ENCODE measurements at regions not wholly inside any gene's neighbourhood (a gene's known extent, or its start where the extent isn't known, plus 50 kb on each side); places are given as distances from the start of the nearest gene placed in this dataset.

DNA sequence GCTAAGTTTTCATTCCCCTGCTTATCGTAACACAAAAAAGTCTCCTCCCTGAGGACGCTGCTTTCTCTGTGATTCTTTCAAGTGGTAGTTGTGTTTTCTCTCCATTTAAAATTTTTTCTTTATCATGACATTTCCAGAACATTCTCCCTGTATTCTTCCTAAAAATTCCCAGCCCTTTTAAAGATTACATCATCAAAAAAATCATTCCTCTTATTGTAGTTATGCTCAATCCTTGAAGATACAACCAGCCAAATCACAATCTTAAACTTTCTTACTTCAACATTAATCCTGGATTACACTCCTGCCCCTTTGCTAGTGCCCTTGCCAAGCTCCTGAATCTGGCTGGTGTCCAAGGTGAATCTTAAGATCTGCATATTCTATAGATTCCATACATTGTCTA lies 163.7 kb upstream of the CBLB start:
- DNase-seq (ENCODE audit: low spot score) (no peak), ATAC-seq (ENCODE audit: insufficient number of reproducible peaks, low FRiP score, low read depth) (no peak)
- H3K9me3 ChIP-seq = no peaks in the 10 kb centered on the region
- no peak overlapping the region for H3K27ac ChIP-seq
- H3K4me1 ChIP-seq (ENCODE audit: control insufficient read depth in 1 of 2, low read depth in 2 of 2) = no peaks in the 10 kb centered on the region
- TF ChIP-seq, protein P1, sequence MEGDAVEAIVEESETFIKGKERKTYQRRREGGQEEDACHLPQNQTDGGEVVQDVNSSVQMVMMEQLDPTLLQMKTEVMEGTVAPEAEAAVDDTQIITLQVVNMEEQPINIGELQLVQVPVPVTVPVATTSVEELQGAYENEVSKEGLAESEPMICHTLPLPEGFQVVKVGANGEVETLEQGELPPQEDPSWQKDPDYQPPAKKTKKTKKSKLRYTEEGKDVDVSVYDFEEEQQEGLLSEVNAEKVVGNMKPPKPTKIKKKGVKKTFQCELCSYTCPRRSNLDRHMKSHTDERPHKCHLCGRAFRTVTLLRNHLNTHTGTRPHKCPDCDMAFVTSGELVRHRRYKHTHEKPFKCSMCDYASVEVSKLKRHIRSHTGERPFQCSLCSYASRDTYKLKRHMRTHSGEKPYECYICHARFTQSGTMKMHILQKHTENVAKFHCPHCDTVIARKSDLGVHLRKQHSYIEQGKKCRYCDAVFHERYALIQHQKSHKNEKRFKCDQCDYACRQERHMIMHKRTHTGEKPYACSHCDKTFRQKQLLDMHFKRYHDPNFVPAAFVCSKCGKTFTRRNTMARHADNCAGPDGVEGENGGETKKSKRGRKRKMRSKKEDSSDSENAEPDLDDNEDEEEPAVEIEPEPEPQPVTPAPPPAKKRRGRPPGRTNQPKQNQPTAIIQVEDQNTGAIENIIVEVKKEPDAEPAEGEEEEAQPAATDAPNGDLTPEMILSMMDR (IDR thresholded peaks at IDR 0.05) = no peak
- H3K4me3 ChIP-seq = no peak overlapping the region
- no peaks in the 10 kb centered on the region for H3K36me3 ChIP-seq
- no peaks in the 10 kb centered on the region for H3K27me3 ChIP-seq (replicated peaks; ENCODE audit: insufficient read depth)

DNA sequence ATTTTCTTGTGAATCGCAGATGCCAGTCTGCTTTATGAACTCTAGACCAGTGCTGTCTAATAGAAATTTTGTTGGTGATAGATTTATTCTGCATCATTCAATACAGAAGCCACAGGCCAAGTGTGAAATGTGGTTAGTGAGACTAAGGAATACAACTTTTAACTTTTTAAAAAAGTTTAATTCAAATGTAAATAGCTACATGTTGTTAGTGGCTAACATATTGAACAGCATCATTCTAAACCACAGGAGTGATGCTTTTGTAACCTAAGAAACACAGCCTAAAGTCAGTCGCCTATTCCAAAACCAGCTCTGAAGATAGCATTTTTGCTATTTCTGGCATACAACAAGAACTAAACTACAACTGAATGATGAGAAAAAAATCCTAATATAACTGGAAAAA lies 164.8 kb upstream of the CBLB start:
- H3K27me3 ChIP-seq (replicated peaks; ENCODE audit: insufficient read depth) = no peaks in the 10 kb centered on the region
- no peak overlapping the region for H3K27ac ChIP-seq
- TF ChIP-seq, protein P1 (IDR thresholded peaks at IDR 0.05) = no peak
- no peaks in the 10 kb centered on the region for H3K36me3 ChIP-seq
- H3K9me3 ChIP-seq = no peaks in the 10 kb centered on the region
- ATAC-seq (ENCODE audit: insufficient number of reproducible peaks, low FRiP score, low read depth) (no peak), DNase-seq (ENCODE audit: low spot score) (no peak)
- no peaks in the 10 kb centered on the region for H3K4me1 ChIP-seq (ENCODE audit: control insufficient read depth in 1 of 2, low read depth in 2 of 2)
- H3K4me3 ChIP-seq = no peak overlapping the region

DNA sequence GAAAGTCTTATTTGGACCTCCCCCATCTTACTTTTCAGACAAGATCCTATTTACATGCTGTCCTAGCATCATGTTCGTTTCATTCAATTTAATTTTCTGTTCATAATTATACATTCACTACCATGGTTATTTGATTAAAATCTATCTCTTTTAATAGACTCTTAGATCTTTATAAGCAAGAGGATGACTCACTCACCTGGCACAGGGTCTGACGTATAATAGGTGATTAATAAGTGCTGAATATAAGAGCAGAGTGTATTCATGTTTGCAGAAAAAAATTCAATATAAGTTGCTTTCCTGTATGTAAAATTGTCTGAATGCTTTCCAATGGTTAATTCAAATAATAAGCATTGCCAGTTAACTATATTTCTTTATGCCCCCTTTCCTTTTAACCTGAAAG lies 165.5 kb upstream of the CBLB start:
- DNase-seq (ENCODE audit: low spot score) = no peak
- TF ChIP-seq, protein P1 (IDR thresholded peaks at IDR 0.05) = no peak

DNA sequence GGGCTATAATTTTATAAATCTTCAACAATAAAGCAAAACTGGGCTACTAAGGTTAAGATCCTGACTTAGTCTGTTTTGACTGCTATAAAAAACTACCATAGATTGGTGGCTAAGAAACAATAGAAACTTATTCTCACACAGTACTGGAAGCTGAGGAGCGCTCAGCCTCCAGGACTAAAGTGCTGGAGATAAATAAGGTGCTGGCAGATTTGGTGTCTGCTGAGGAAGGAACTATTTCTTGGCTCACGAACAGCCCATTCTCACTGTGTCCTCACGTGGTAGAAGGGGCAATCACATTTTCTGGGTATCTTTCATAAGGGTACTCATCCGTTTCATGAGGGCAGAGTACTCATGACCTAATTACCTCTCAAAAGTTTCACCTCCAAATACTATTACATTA lies 166.8 kb upstream of the CBLB start:
- ATAC-seq (ENCODE audit: insufficient number of reproducible peaks, low FRiP score, low read depth) (no peak), DNase-seq (ENCODE audit: low spot score) (no peak)
- H3K9me3 ChIP-seq = no peaks in the 10 kb centered on the region
- no peaks in the 10 kb centered on the region for H3K27me3 ChIP-seq (replicated peaks; ENCODE audit: insufficient read depth)
- no peak overlapping the region for H3K4me3 ChIP-seq
- no peaks in the 10 kb centered on the region for H3K36me3 ChIP-seq
- H3K27ac ChIP-seq = no peak overlapping the region
- no peaks in the 10 kb centered on the region for H3K4me1 ChIP-seq (ENCODE audit: control insufficient read depth in 1 of 2, low read depth in 2 of 2)
- TF ChIP-seq, protein P1 (IDR thresholded peaks at IDR 0.05) = no peak

More for the DNA sequence above, 165.5 kb upstream of the CBLB start:
- no peaks in the 10 kb centered on the region for H3K4me1 ChIP-seq (ENCODE audit: control insufficient read depth in 1 of 2, low read depth in 2 of 2)
- no peak overlapping the region for H3K4me3 ChIP-seq
- no peaks in the 10 kb centered on the region for H3K36me3 ChIP-seq
- no peaks in the 10 kb centered on the region for H3K9me3 ChIP-seq
- H3K27me3 ChIP-seq (replicated peaks; ENCODE audit: insufficient read depth) = no peaks in the 10 kb centered on the region
- ATAC-seq (ENCODE audit: insufficient number of reproducible peaks, low FRiP score, low read depth) = no peak
- no peak overlapping the region for H3K27ac ChIP-seq

DNA sequence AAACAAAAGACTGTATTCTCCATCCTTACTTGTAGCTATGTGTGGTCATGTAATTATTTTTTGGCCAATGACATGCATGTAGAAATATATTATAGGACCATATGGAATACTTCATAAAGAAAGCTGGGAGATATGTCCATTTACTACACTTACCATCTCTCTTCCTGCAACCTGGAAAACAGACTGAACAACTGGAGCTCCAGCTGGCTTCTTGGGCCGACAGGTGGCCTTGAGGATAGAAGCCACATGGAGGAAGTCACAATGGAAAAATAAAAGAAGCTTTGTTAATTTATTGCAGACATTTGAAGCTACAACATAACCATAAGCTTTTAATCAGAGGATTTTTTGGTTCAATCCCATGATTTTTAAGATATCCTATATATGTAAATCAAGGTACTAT lies 167.9 kb upstream of the CBLB start:
- Histone ChIP-seq H3K4me3 (no peak overlapping the region), H3K27me3 (replicated peaks; ENCODE audit: insufficient read depth) (no peaks in the 10 kb centered on the region), H3K27ac (no peak overlapping the region), H3K36me3 (no peaks in the 10 kb centered on the region), H3K4me1 (ENCODE audit: control insufficient read depth in 1 of 2, low read depth in 2 of 2) (no peaks in the 10 kb centered on the region), H3K9me3 (no peaks in the 10 kb centered on the region)
- ATAC-seq (ENCODE audit: insufficient number of reproducible peaks, low FRiP score, low read depth) (no peak), DNase-seq (ENCODE audit: low spot score) (no peak)
- TF ChIP-seq, protein P1 (IDR thresholded peaks at IDR 0.05) = no peak
